ENCODE measurements at regions not wholly inside any gene's neighbourhood (a gene's known extent, or its start where the extent isn't known, plus 50 kb on each side); places are given as distances from the start of the nearest gene placed in this dataset.

GRCh38 chr7:46170792-46171191 lies 249.7 kb upstream of the IGFBP3 start (continued):
- no peak for TF ChIP-seq CHD7 (IDR thresholded peaks at IDR 0.05; ENCODE audit: insufficient replicate concordance, low read length)
- TF ChIP-seq KDM5A (IDR thresholded peaks at IDR 0.05; ENCODE audit: low read length): no peak
- no peak for TF ChIP-seq TAF7 (optimal IDR thresholded peaks at IDR 0.05; ENCODE audit: borderline replicate concordance, low read depth, low read length)
- TF ChIP-seq JUND (IDR thresholded peaks at IDR 0.05; ENCODE audit: low read length): no peak
- TF ChIP-seq BCL11A (IDR thresholded peaks at IDR 0.05; ENCODE audit: low read depth in 2 of 2, low read length in 2 of 2): no peak

All from H1 (cell line).